Skeletal muscle cell (primary cell): ENCODE measurements at regions not wholly inside any gene's neighbourhood (a gene's known extent, or its start where the extent isn't known, plus 50 kb on each side); places are given as distances from the start of the nearest gene placed in this dataset.

Experiments
- DNase-seq: peaks from one replicate; pipeline ENCODE4 v3.0.0-alpha.2; 2010; ENCODE audit warnings: low read depth
- H3K4me3 ChIP-seq: 2 replicates; pipeline ENCODE4 v1.5.1; 2011; ENCODE audit warnings: low read depth, mild to moderate bottlenecking, control low read depth, low read length, moderate library complexity

DNA sequence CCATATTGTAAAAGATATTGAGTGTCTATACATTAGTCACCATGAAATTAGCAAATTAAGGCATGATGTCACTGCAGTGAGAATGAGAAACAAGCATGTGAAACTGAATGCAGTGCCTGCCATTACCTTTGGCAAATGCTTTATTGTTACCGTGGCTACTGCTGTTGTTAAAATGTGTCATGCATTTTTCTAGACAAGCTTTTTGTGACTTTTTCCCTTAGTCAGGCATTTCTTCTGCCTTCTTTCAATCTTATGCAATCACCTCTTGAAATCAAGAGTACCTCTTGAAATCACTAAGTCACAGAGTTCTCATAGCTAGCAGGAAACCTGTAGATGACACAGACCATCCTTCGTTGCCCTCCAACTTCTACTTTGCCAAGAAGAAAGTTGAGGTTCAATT, 461.7 kb upstream of the TENM4 start:
- DNase-seq, result peak; percentile 4

GRCh38 chr11:79897896-79898295, 457.1 kb upstream of the TENM4 start:
- H3K4me3 ChIP-seq, result no peak overlapping the region
- no peak for DNase-seq

More for the DNA sequence above, 461.7 kb upstream of the TENM4 start:
- no peak overlapping the region for H3K4me3 ChIP-seq

- no peak overlapping the region for H3K4me3 ChIP-seq
- no peak for DNase-seq
These were observed 455.4 kb upstream of the TENM4 start for GRCh38 chr11:79896258-79896657.

GRCh38 chr11:79894111-79894510, 453.3 kb upstream of the TENM4 start:
- DNase-seq, result no peak
- no peak overlapping the region for H3K4me3 ChIP-seq

DNA sequence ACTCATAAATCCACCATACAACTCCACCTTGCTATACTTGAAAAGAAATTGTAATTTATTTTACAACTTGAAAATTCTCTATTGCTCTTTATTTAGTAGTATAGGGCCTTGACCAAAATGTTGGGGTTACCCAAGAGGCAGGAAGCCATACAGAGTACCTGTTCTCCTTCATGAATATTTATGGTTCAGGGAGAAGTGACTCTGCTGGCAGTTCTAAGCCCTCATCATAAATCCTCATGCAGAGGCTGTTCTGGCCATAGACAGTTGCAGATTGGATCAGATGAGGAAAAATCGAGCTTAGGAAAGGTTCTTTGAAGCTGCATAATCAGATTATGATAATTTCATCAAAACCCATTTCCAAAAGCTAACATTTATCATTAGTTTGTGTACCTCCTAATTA, 449.4 kb upstream of the TENM4 start:
- H3K4me3 ChIP-seq, result no peak overlapping the region
- DNase-seq, result no peak

DNA sequence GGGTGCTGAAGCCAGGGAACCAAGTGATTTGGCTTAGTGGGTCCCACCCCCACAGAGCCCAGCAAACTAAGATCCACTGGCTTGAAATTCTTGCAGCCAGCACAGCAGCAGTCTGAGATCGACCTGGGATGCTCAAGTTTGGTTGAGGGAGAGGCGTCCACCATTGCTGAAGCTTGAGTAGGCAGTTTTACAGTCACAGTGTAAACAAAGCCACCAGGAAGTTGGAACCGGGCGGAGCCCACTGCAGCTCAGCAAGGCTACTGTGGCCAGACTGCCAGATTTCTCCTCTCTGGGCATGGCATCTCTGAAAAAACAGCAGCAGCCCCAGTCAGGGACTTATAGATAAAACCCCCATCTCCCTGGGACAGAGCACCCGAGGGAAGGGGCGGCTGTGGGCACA, 424.1 kb upstream of the TENM4 start:
- H3K4me3 ChIP-seq, result no peak overlapping the region
- no peak for DNase-seq

DNA sequence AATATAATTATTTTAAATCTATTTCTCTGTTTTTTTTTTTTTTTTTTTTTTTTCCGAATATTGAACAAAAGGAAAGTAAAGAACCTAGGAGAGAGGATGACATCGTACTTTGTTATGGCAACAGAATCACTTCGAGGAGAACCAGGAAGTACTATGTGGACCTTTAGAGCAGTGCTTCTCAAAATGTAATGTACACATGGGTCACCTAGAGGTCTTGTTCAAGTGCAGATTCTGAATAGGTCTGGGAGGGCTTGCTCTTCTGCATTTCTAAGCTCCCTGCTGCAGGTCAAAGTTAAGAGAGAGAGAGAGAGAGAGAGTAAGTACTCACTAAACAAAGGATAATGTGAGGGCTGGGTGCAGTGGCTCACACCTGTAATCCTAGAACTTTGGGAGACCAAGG, 419.5 kb upstream of the TENM4 start:
- H3K4me3 ChIP-seq, result no peak overlapping the region

GRCh38 chr11:79857377-79858214, 416.8 kb upstream of the TENM4 start:
- no peak for DNase-seq
- H3K4me3 ChIP-seq, result no peak overlapping the region

More for the DNA sequence above, 419.5 kb upstream of the TENM4 start:
- DNase-seq, result no peak

GRCh38 chr11:79852176-79852575, 411.3 kb upstream of the TENM4 start:
- DNase-seq, result no peak
- no peak overlapping the region for H3K4me3 ChIP-seq

DNA sequence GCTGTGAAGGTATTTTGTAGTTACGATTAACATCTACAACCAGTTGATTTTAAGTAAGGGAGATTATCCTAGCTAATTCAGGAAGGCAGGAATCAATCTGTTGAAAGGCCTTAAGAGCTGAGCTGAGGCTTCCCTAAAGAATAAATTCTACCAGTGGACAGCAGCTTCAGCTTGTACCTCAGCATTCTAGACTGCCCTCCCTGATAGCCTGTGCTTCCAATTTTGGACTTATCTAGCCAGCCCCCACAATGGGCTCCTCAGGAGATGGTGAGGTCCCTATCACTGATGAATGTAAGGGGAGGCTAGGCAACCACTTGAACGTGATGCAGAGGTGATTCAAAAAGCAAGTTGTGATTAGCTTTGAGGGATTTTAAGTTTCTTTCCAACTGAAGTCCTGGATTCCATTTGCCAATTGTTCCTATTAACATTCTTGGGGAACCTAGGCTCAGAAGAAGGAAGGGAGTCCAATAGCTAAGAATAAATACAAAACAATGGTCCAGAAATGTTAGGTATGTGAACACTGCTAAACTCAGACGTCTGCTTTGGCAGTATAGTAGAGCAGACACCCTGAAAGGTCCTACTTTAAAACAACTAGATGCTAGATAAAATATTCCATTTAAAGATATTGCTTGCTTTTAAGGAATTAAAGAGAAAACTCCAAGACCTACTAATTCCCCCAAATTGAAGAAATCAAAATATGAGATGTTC, 404.3 kb upstream of the TENM4 start:
- no peak overlapping the region for H3K4me3 ChIP-seq
- DNase-seq, result no peak

- DNase-seq, result no peak
- H3K4me3 ChIP-seq, result no peak overlapping the region
These were observed 393.2 kb upstream of the TENM4 start for GRCh38 chr11:79834015-79834414.

DNA sequence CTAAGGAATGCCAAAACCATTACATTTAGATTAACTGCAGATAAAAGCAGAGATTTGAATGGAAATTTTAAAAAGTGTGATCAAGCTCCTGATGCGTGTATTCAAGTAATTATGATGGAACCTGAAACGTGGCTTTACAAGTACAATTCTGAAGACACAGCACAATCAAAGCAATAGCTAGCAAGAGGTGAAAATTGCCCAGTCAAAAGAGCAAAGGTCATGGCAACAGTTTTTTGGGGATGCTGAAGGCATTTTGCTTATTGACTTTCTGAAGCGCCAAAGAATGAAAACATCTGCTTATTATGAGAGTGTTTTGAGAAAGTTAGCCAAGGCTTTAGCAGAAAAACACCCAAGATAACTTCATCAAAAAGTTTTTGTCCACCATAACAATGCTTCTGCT, 389.6 kb upstream of the TENM4 start:
- no peak for DNase-seq

DNA sequence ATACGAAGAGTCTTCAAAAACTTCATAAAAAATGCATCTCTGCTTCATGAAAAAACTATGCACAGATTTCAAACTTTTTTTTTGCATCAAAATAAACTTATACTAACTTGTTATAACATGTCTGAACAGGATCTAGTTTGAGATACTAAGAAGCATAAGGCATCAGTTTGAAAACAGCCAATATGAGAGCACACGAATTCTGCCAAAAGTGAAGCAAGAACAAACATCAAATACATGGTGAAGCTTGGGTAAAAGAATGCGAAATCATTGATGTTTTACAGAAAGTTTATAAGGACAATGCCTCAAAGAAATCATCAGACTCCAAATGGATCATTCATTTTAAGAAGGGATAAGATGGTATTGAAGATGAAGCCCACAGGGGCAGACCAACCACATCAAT, 389.1 kb upstream of the TENM4 start:
- no peak for DNase-seq
- no peak overlapping the region for H3K4me3 ChIP-seq

More for the DNA sequence above, 389.6 kb upstream of the TENM4 start:
- no peak overlapping the region for H3K4me3 ChIP-seq

- no peak for DNase-seq
- H3K4me3 ChIP-seq, result no peak overlapping the region
These were observed 381.9 kb upstream of the TENM4 start for GRCh38 chr11:79822766-79823165.

GRCh38 chr11:79813551-79813950, 372.7 kb upstream of the TENM4 start:
- no peak for DNase-seq
- no peak overlapping the region for H3K4me3 ChIP-seq

- DNase-seq, result no peak
- H3K4me3 ChIP-seq, result no peak overlapping the region
These were observed 368.7 kb upstream of the TENM4 start for GRCh38 chr11:79809487-79809886.

DNA sequence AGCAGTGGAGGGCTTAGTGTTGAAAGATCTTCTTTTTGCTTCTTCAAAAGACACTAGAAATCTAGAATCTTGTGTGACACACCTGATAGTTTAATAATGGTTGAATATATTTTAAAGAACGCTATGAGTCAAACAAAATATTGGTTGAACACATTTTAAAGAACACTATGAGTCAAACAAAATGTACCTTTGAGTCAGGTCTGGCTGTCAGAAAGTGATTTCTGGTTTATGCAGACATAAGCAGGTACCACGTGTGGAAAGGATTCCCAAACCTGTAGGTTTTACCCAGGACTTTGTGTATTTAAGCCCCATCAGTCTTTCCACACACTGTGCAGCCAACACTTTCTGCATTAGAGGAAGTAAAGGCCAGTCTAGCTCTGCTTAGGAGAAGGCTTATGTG, 366.7 kb upstream of the TENM4 start:
- no peak for DNase-seq
- H3K4me3 ChIP-seq, result no peak overlapping the region

GRCh38 chr11:79796704-79797103, 355.9 kb upstream of the TENM4 start:
- no peak overlapping the region for H3K4me3 ChIP-seq
- no peak for DNase-seq

DNA sequence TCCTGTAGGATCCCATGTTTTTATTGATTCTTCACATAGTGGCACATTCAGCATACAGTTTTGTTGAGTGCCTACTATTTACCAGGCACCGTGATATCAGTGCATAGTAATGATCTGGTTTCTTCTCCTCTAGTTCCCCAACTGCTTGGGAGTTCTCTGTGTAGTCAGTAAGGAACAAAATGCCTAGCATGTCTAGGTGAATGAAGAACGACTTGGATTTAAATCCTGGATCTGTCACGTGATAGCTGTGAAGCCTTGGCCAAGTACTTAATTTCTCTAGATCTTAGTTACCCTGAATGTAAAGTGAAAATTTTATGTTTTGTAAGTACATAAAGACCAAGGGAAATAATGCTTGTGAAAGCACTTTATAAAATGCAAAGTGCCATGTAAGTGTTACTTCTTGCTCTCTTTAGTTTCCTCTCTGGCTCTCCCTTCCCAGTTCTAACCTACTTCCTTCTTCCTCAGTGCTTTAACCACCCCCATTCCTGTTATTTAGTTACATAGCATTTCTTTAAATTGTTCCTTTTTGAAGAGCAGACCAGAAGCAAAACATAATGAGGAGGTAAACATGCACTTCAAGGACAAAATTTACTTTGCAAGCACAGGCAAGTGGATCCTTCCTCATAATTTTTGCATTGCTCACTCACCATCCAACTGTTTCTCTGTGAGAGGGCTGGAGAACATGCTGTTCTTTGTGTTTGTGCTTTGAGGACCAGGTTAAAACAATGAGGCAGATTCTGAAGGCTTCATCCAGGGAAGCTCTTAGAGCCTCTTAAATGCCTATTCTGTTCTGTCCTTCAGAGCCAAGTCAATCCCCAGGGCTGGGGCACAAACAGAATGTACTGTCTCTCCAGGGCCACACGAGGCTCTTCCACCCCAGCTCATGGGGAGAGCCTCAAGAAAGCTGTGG, 353.9 kb upstream of the TENM4 start:
- no peak overlapping the region for H3K4me3 ChIP-seq

DNA sequence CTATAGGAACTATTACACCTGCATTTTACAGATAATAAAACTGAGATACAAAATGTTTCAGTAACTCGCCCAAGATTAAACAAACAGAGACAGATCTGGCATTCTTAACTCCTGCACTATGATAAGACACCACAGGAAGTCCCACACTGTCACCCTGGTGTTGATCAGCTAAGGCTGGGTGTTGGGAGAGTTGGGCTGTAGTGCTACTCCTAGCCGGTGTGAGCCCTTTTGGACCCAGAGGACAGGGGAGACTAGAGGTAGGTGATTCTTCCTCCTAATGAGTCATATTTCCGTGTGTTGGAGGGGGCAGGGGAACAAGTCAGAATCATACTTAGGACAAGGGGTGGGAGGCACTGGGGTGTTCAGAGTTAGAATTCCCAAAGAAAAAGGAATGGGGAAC, 353.2 kb upstream of the TENM4 start:
- DNase-seq, result no peak
- no peak overlapping the region for H3K4me3 ChIP-seq

More for the DNA sequence above, 353.9 kb upstream of the TENM4 start:
- DNase-seq, result no peak
